ENCODE measurements at regions not wholly inside any gene's neighbourhood (a gene's known extent, or its start where the extent isn't known, plus 50 kb on each side); places are given as distances from the start of the nearest gene placed in this dataset.

DNA sequence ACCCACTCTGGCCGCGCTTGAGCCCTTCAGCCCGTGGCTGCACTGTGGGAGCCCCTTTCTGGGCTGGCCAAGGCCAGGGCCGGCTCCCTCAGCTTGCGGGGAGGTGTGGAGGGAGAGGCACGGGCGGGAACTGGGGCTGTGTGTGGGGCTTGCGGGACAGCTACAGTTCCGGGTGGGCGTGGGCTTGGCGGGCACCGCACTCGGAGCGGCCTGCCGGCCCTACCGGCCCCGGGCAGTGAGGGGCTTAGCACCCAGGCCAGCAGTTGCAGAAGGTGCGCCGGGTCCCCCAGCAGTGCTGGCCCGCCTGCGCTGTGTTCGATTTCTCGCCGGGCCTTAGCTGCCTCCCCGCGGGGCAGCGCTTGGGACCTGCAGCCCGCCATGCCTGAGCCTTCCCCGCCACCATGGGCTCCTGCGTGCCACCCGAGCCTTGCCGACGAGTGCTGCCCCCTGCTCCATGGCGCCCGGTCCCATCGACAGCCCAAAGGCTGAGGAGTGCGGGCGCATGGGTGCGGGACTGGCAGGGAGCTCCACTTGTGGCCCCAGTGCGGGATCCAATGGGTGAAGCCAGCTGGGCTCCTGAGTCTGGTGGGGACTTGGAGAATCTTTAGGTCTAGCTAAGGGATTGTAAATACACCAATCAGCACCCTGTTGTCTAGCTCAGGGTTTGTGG, 173.7 kb upstream of the FIGN start:
- TF ChIP-seq YY1 (IDR thresholded peaks at IDR 0.05; ENCODE audit: extremely low read depth, insufficient replicate concordance, low read depth, low read length) = no peak
- Histone ChIP-seq H3K4me1 (ENCODE audit: control insufficient read depth in 1 of 2, insufficient read depth in 2 of 2, low read length in 2 of 2) (no peaks in the 10 kb centered on the region), H3K9me2 (ENCODE audit: insufficient read depth) (no peaks in the 10 kb centered on the region), H3K79me2 (ENCODE audit: insufficient read depth, low read length) (no peaks in the 10 kb centered on the region), H4K20me1 (ENCODE audit: insufficient read depth) (no peaks in the 10 kb centered on the region), H3K4me2 (ENCODE audit: low read length) (no peak overlapping the region), H3K9me3 (ENCODE audit: control insufficient read depth in 1 of 2, insufficient read depth in 1 of 2, low read depth in 1 of 2, low read length in 2 of 2) (no peaks in the 10 kb centered on the region), H3K27me3 (ENCODE audit: insufficient read depth, low read length) (no peaks in the 10 kb centered on the region), H3K36me3 (ENCODE audit: control insufficient read depth in 1 of 2, insufficient read depth in 2 of 2, low read length in 2 of 2) (no peaks in the 10 kb centered on the region), H3K4me3 (replicated peaks in 1 of 2; ENCODE audit: low read depth in 1 of 2, low read length in 2 of 2) (no peak overlapping the region), H2AFZ (ENCODE audit: low read depth, low read length, poor library complexity, severe bottlenecking) (no peak overlapping the region), H3K9ac (ENCODE audit: low read length) (no peak overlapping the region), H3K27ac (ENCODE audit: low read depth, low read length) (no peak overlapping the region)
- ChIA-PET CTCF (interaction anchor here (0.7 kb wide), 1 partner anchor 22 kb away, joined by 3 read pairs; no protein-coding TSS in a partner anchor), RAD21 (ENCODE audit: low non-redundant PET in 1 of 2, low total read pairs in 2 of 2, uncharacterized antibody in 2 of 2, unreplicated experiment in 2 of 2) (no interaction called here), POLR2A (no interaction called here)
- BruUV-seq (replicated peaks) = no TSS peak
- intact Hi-C loops (cut with micrococcal nuclease) = no loop called here
- no peak for ATAC-seq
- no peak for DNase-seq (ENCODE audit: low read depth, low spot score)

DNA sequence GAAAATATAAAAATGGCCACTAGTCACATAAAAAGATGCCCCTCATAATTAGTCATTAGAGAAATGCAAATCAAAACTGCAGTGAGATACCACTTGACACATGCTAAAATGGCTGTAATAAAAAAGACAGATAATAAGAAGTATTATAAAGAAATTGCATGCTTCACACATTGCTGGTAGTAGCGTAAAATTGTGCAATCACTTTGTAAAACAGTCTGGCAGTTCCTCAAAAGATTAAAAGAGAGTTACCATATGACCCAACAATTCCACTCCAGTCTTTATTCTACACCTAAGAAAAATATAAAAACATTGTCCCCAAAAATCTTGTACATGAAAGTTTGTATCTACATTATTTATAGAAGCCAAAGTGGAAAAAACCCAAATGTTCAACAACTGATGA, 170.6 kb upstream of the FIGN start:
- POLR2A ChIA-PET = no interaction called here
- intact Hi-C loops (cut with micrococcal nuclease) = no loop called here
- no peaks in the 10 kb centered on the region for H3K79me2 ChIP-seq (ENCODE audit: insufficient read depth, low read length)
- H3K36me3 ChIP-seq (ENCODE audit: control insufficient read depth in 1 of 2, insufficient read depth in 2 of 2, low read length in 2 of 2) = no peaks in the 10 kb centered on the region
- H3K27me3 ChIP-seq (ENCODE audit: insufficient read depth, low read length) = no peaks in the 10 kb centered on the region
- no peak overlapping the region for H3K4me3 ChIP-seq (replicated peaks in 1 of 2; ENCODE audit: low read depth in 1 of 2, low read length in 2 of 2)
- no peak overlapping the region for H3K27ac ChIP-seq (ENCODE audit: low read depth, low read length)
- CTCF ChIA-PET = no interaction called here
- no TSS peak for BruUV-seq (replicated peaks)
- H3K4me2 ChIP-seq (ENCODE audit: low read length) = no peak overlapping the region
- H3K9me2 ChIP-seq (ENCODE audit: insufficient read depth) = no peaks in the 10 kb centered on the region
- no peaks in the 10 kb centered on the region for H4K20me1 ChIP-seq (ENCODE audit: insufficient read depth)
- RAD21 ChIA-PET (ENCODE audit: low non-redundant PET in 1 of 2, low total read pairs in 2 of 2, uncharacterized antibody in 2 of 2, unreplicated experiment in 2 of 2) = no interaction called here
- no peak overlapping the region for H2AFZ ChIP-seq (ENCODE audit: low read depth, low read length, poor library complexity, severe bottlenecking)
- ATAC-seq (no peak), DNase-seq (ENCODE audit: low read depth, low spot score) (no peak)
- H3K9ac ChIP-seq (ENCODE audit: low read length) = no peak overlapping the region
- H3K9me3 ChIP-seq (ENCODE audit: control insufficient read depth in 1 of 2, insufficient read depth in 1 of 2, low read depth in 1 of 2, low read length in 2 of 2) = no peaks in the 10 kb centered on the region
- H3K4me1 ChIP-seq (ENCODE audit: control insufficient read depth in 1 of 2, insufficient read depth in 2 of 2, low read length in 2 of 2) = no peaks in the 10 kb centered on the region
- TF ChIP-seq CBX3 (IDR thresholded peaks at IDR 0.05; ENCODE audit: low read depth) (no peak), EGR1 (IDR thresholded peaks at IDR 0.05; ENCODE audit: low read depth) (no peak), YY1 (IDR thresholded peaks at IDR 0.05; ENCODE audit: extremely low read depth, insufficient replicate concordance, low read depth, low read length) (no peak), REST (IDR thresholded peaks at IDR 0.05; ENCODE audit: low read depth) (no peak), FOSL1 (IDR thresholded peaks at IDR 0.05; ENCODE audit: low read depth) (no peak), EZH2 (IDR thresholded peaks at IDR 0.05) (no peak), SIN3A (IDR thresholded peaks at IDR 0.05; ENCODE audit: low read depth) (no peak), TCF7L2 (IDR thresholded peaks at IDR 0.05; ENCODE audit: borderline replicate concordance, extremely low read depth, insufficient read depth, insufficient read length) (no peak), ZFX (IDR thresholded peaks at IDR 0.05) (no peak), RAD21 (IDR thresholded peaks at IDR 0.05; ENCODE audit: low read depth) (no peak), CTCF (IDR thresholded peaks at IDR 0.05 in 2 of 3, conservative IDR thresholded peaks at IDR 0.05 in 1 of 3; ENCODE audit: borderline replicate concordance in 1 of 3, insufficient read depth in 1 of 3, low read depth in 2 of 3, low read length in 2 of 3) (no peak), EZH2phosphoT487 (IDR thresholded peaks at IDR 0.05; ENCODE audit: borderline replicate concordance) (no peak), SRF (IDR thresholded peaks at IDR 0.05; ENCODE audit: low read depth) (no peak), ELF1 (IDR thresholded peaks at IDR 0.05; ENCODE audit: borderline replicate concordance, low read depth) (no peak), ZNF274 (IDR thresholded peaks at IDR 0.05; ENCODE audit: low read depth, low read length) (no peak)
- TF ChIP-seq, protein P1, sequence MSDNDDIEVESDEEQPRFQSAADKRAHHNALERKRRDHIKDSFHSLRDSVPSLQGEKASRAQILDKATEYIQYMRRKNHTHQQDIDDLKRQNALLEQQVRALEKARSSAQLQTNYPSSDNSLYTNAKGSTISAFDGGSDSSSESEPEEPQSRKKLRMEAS (IDR thresholded peaks at IDR 0.05) = no peak
